K562 (cell line): ENCODE measurements at regions not wholly inside any gene's neighbourhood (a gene's known extent, or its start where the extent isn't known, plus 50 kb on each side); places are given as distances from the start of the nearest gene placed in this dataset.

ENCODE experiments used
- ATAC-seq: fragments of 200-7000 bp; cut with Tn5 transposase; 3 replicates; pipeline ENCODE4 v1.9.1; 2020; ENCODE audit warnings: moderate library complexity
- BruUV-seq: library from RNA; stranded (reverse); fragments of 400-500 nt; replicated peaks from 2 replicates; lab custom pipeline; 2021; lab: Mats Ljungman, UMichigan
- CTCF ChIA-PET: fragments of 300-600 bp; formaldehyde crosslinking; extraction: SDS; loops from one replicate; lab custom pipeline; 2021; ENCODE audit warnings: low intra/inter-chr PET ratio; lab: Yijun Ruan, JAX
- POLR2A ChIA-PET: fragments of 300-600, 350-650 bp; sonication (Branson Sonifier 250); formaldehyde crosslinking; extraction: SDS; loops from one replicate; lab custom pipeline; 2021; ENCODE audit warnings: antibody characterized with exemption, inconsistent platforms; lab: Yijun Ruan, JAX
- DNase-seq, 4 experiments: peaks; one replicate each; pipeline versions ENCODE4 v3.0.0 to v3.0.0-alpha.2; 2011 to 2018; ENCODE audit warnings: low spot score in 3 of 4, mixed read lengths in 3 of 4; ENCODE audit errors: extremely low read depth in 1 of 4
- FAIRE-seq: peaks from 2 replicates; lab custom pipeline; 2011; peaks lifted over from hg19 to GRCh38; lab: Jason Lieb, UNC
- H2AFZ ChIP-seq: 2 replicates; pipeline ENCODE4 v1.6.0; 2011; ENCODE audit warnings: low read depth, low read length, control low read depth, inconsistent platforms
- H3K27ac ChIP-seq: fragments of 200-600 bp; 3 replicates; pipeline ENCODE4 v1.8.0; 2011; ENCODE audit warnings: low read depth, mild to moderate bottlenecking, control low read depth, inconsistent platforms, low read length, moderate library complexity, mixed read lengths; ENCODE audit errors: extremely low read depth
- H3K27me3 ChIP-seq, 2 experiments: fragments of 300-600 bp in 1 of 2; 2 replicates in 1 of 2; 3 replicates in 1 of 2; pipeline versions ENCODE4 v1.6.0 to v1.8.0; 2011; ENCODE audit warnings: inconsistent platforms in 2 of 2, low read length in 2 of 2, mild to moderate bottlenecking in 1 of 2, mixed read lengths in 1 of 2, moderate library complexity in 1 of 2; ENCODE audit not compliant: control insufficient read depth in 2 of 2, insufficient read depth in 2 of 2
- H3K36me3 ChIP-seq: fragments of 300-600 bp; 3 replicates; pipeline ENCODE4 v1.8.0; 2011; ENCODE audit warnings: mild to moderate bottlenecking, low read length, inconsistent platforms; ENCODE audit not compliant: control insufficient read depth, insufficient read depth
- H3K4me1 ChIP-seq, 2 experiments: fragments of 200-600 bp in 1 of 2; replicated peaks in 1 of 2; 2 replicates in 1 of 2; 3 replicates in 1 of 2; pipeline versions ENCODE4 v1.5.1 to v1.8.0; 2011; ENCODE audit warnings: inconsistent platforms in 2 of 2, low read length in 2 of 2, mild to moderate bottlenecking in 1 of 2, mixed read lengths in 1 of 2, moderate library complexity in 1 of 2; ENCODE audit not compliant: control insufficient read depth in 2 of 2, insufficient read depth in 2 of 2
- H3K4me2 ChIP-seq: 2 replicates; pipeline ENCODE4 v1.6.1; 2011; ENCODE audit warnings: low read length, control low read depth, inconsistent platforms, mixed read lengths; ENCODE audit not compliant: insufficient read depth
- H3K4me3 ChIP-seq: fragments of 200-600 bp; sonication (generic), shearing (Covaris generic); 2 replicates; pipeline ENCODE4 v1.5.1; 2016; ENCODE audit warnings: control low read depth, inconsistent platforms
- H3K79me2 ChIP-seq: fragments of 200-600 bp; 3 replicates; pipeline ENCODE4 v1.8.0; 2011; ENCODE audit warnings: low read length, inconsistent platforms; ENCODE audit not compliant: control insufficient read depth, insufficient read depth
- H3K9ac ChIP-seq, 2 experiments: 2 replicates each; pipeline versions ENCODE4 v1.6.0 to v1.6.1; 2011; ENCODE audit warnings: low read depth in 2 of 2, low read length in 2 of 2, control low read depth in 1 of 2, inconsistent platforms in 1 of 2, mild to moderate bottlenecking in 1 of 2, mixed read lengths in 1 of 2; ENCODE audit not compliant: insufficient read depth in 1 of 2
- H3K9me1 ChIP-seq: one replicate; pipeline ENCODE4 v1.6.0; 2011; ENCODE audit warnings: inconsistent platforms, mild to moderate bottlenecking, low read length, moderate library complexity; ENCODE audit not compliant: control insufficient read depth, insufficient read depth
- H3K9me3 ChIP-seq: replicated peaks from 2 replicates; pipeline ENCODE4 v1.5.1; 2011; ENCODE audit warnings: low read depth, low read length, inconsistent platforms; ENCODE audit not compliant: control insufficient read depth, insufficient read depth
- H4K20me1 ChIP-seq: replicated peaks from 2 replicates; pipeline ENCODE4 v1.6.1; 2011; ENCODE audit warnings: low read length, inconsistent platforms, mixed read lengths; ENCODE audit not compliant: control insufficient read depth, insufficient read depth
- BDP1 ChIP-seq: IDR thresholded peaks from 3 replicates; pipeline ENCODE4 v1.6.1; 2011; ENCODE audit not compliant: insufficient read length, insufficient read depth
- MBD1 ChIP-seq: fragments of 250-450 bp; sonication (Bioruptor Pico); IDR thresholded peaks from 2 replicates; pipeline ENCODE4 v1.8.0; 2022; ENCODE audit warnings: inconsistent platforms
- RAD21 ChIP-seq, 2 experiments: fragments of 250-450 bp in 1 of 2; fragments of 450-650 bp in 1 of 2; sonication (Bioruptor Pico) in 1 of 2; formaldehyde crosslinking in 1 of 2; IDR thresholded peaks in 1 of 2; conservative IDR thresholded peaks in 1 of 2; 2 replicates each; pipeline versions ENCODE4 v1.4.0 to v1.8.0; 2020 to 2022; ENCODE audit warnings: mild to moderate bottlenecking in 2 of 2, moderate library complexity in 1 of 2
- RBM14 ChIP-seq: fragments of 200-400 bp; formaldehyde crosslinking; IDR thresholded peaks from 2 replicates; pipeline ENCODE4 v1.6.1; 2018; ENCODE audit warnings: low read depth, mild to moderate bottlenecking, low read length, moderate library complexity, borderline replicate concordance; ENCODE audit not compliant: insufficient read depth
- SMARCA4 ChIP-seq: fragments of 450-650 bp; IDR thresholded peaks from 2 replicates; pipeline ENCODE4 v1.6.1; 2016
- ZNF384 ChIP-seq: IDR thresholded peaks from 2 replicates; pipeline ENCODE4 v1.6.1; 2012; ENCODE audit warnings: low read depth, low read length, improper control_type of control experiment
- ZNF589 ChIP-seq: fragments of 200-800 bp; sonication (Bioruptor generic); IDR thresholded peaks from 2 replicates; pipeline ENCODE4 v1.6.1; 2016; ENCODE audit warnings: low read depth, missing genetic modification characterization, missing compliant biosample characterization
- ZNF76 ChIP-seq: fragments of 250-450 bp; sonication (Bioruptor Pico); IDR thresholded peaks from 2 replicates; pipeline ENCODE4 v1.4.0; 2020; ENCODE audit warnings: mild to moderate bottlenecking, moderate library complexity, borderline replicate concordance
- WGBS: fragments of 100-300 bp; shearing (Covaris generic); methylation state at CpG from one replicate; pipeline ENCODE4 v1.1.6; 2016; ENCODE audit warnings: low coverage, mixed read lengths; ENCODE audit not compliant: insufficient coverage; ENCODE audit errors: missing lambda C conversion rate; 5-methylcytosine and 5-hydroxymethylcytosine counted together
- in situ Hi-C: fragments of 300-500 bp; cut with MboI; formaldehyde crosslinking; loops from 4 replicates; pipeline ENCODE4 v1.15.0; 2018; ENCODE audit warnings: inconsistent platforms, mixed read lengths
- intact Hi-C: fragments of 100-400 bp; cut with micrococcal nuclease; formaldehyde crosslinking; loops from 2 replicates; pipeline ENCODE4 v1.14.2; 2022
- TF ChIP-seq, protein P1 (sequence below), 3 experiments: fragments of 200-800 bp in 1 of 3; sonication (Bioruptor generic) in 1 of 3; sonication (generic) in 1 of 3; formaldehyde crosslinking in 1 of 3; IDR thresholded peaks; 2 replicates each; pipeline versions ENCODE4 v1.6.1 to v1.8.0; 2016 to 2022; ENCODE audit warnings: mild to moderate bottlenecking in 2 of 3, missing compliant biosample characterization in 2 of 3, missing genetic modification characterization in 2 of 3, missing genetic modification reagents in 1 of 3
- TF ChIP-seq, protein P2 (sequence below), 3 experiments: IDR thresholded peaks in 2 of 3; conservative IDR thresholded peaks in 1 of 3; 2 replicates each; pipeline ENCODE4 v1.5.1; 2011 to 2012; ENCODE audit warnings: low read length in 3 of 3, mild to moderate bottlenecking in 3 of 3, control low read depth in 2 of 3, improper control_type of control experiment in 1 of 3, inconsistent platforms in 1 of 3, low read depth in 1 of 3, mixed read lengths in 1 of 3, moderate library complexity in 1 of 3; ENCODE audit not compliant: insufficient read depth in 2 of 3
- TF ChIP-seq, protein P3 (sequence below): sonication (generic); formaldehyde crosslinking; IDR thresholded peaks from 2 replicates; pipeline ENCODE4 v1.8.0; 2022; ENCODE audit warnings: missing genetic modification reagents, mild to moderate bottlenecking, moderate library complexity, borderline replicate concordance

- CTCF ChIA-PET: no interaction called here
- TF ChIP-seq ZNF589 (CRISPR knock-in tag) (no peak), SMARCA4 (no peak), ZNF384 (no peak), ZNF76 (no peak), BDP1 (no peak), MBD1 (no peak), RAD21 (CRISPR knock-in tag; conservative IDR thresholded peaks at IDR 0.05 in 1 of 2, IDR thresholded peaks at IDR 0.05 in 1 of 2) (peak in 1 of 2 experiments; percentile 33; a peak in 1 of 4 replicates), RBM14 (no peak)
- TF ChIP-seq, protein P1, sequence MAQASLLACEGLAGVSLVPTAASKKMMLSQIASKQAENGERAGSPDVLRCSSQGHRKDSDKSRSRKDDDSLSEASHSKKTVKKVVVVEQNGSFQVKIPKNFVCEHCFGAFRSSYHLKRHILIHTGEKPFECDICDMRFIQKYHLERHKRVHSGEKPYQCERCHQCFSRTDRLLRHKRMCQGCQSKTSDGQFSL (CRISPR knock-in tag; IDR thresholded peaks at IDR 0.05): peak; percentile 61; the same call in 1 of the 2 replicates
- TF ChIP-seq, protein P1 (tag; IDR thresholded peaks at IDR 0.05): no peak
- TF ChIP-seq, protein P2, sequence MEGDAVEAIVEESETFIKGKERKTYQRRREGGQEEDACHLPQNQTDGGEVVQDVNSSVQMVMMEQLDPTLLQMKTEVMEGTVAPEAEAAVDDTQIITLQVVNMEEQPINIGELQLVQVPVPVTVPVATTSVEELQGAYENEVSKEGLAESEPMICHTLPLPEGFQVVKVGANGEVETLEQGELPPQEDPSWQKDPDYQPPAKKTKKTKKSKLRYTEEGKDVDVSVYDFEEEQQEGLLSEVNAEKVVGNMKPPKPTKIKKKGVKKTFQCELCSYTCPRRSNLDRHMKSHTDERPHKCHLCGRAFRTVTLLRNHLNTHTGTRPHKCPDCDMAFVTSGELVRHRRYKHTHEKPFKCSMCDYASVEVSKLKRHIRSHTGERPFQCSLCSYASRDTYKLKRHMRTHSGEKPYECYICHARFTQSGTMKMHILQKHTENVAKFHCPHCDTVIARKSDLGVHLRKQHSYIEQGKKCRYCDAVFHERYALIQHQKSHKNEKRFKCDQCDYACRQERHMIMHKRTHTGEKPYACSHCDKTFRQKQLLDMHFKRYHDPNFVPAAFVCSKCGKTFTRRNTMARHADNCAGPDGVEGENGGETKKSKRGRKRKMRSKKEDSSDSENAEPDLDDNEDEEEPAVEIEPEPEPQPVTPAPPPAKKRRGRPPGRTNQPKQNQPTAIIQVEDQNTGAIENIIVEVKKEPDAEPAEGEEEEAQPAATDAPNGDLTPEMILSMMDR (IDR thresholded peaks at IDR 0.05 in 2 of 3, conservative IDR thresholded peaks at IDR 0.05 in 1 of 3; ENCODE audit: insufficient read depth in 2 of 3, low read depth in 1 of 3, low read length in 3 of 3): peak; percentile 14 to 24 (median 21); a peak in 1 of 6 replicates
- TF ChIP-seq, protein P3, sequence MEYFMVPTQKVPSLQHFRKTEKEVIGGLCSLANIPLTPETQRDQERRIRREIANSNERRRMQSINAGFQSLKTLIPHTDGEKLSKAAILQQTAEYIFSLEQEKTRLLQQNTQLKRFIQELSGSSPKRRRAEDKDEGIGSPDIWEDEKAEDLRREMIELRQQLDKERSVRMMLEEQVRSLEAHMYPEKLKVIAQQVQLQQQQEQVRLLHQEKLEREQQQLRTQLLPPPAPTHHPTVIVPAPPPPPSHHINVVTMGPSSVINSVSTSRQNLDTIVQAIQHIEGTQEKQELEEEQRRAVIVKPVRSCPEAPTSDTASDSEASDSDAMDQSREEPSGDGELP (CRISPR knock-in tag): peak; percentile 50
Observed at GRCh38 chr15:96073908-96074307, 256.6 kb upstream of the NR2F2 start.

More at GRCh38 chr15:96073908-96074307, 256.6 kb upstream of the NR2F2 start:
- 64% methylated on average over 4 of the region's 4 CpGs for WGBS
- DNase-seq: peak in 3 of 4 experiments; percentile 36 to 47 (median 43)
- in situ Hi-C loops (no loop called here), intact Hi-C loops (loop anchor here (10.0 kb wide), 1 partner anchor 251 kb away; no protein-coding TSS in a partner anchor)
- Histone ChIP-seq H3K4me1 (no peaks in the 10 kb centered on the region), H3K36me3 (no peaks in the 10 kb centered on the region), H3K79me2 (no peaks in the 10 kb centered on the region), H3K4me3 (no peak overlapping the region), H3K9me1 (no peaks in the 10 kb centered on the region), H2AFZ (0 out of 2 replicates have a peak overlapping the region, but pooled peaks have one; percentile 26), H3K9me3 (no peaks in the 10 kb centered on the region; the same call in 1 of the 2 replicates), H3K27ac (no peak overlapping the region), H3K9ac (no peak overlapping the region), H4K20me1 (no peaks in the 10 kb centered on the region), H3K4me2 (no peak overlapping the region), H3K27me3 (no peaks in the 10 kb centered on the region)
- POLR2A ChIA-PET: interaction anchor here (1.0 kb wide), 1 partner anchor 11 kb away, joined by 3 read pairs; no protein-coding TSS in a partner anchor
- FAIRE-seq: peak; percentile 35
- no TSS peak for BruUV-seq
- ATAC-seq: peak; percentile 81
